HG03280 (cell line): ENCODE measurements at regions not wholly inside any gene's neighbourhood (a gene's known extent, or its start where the extent isn't known, plus 50 kb on each side); places are given as distances from the start of the nearest gene placed in this dataset.

Source experiments
- ATAC-seq: cut with Tn5 transposase; IDR thresholded peaks from one replicate; pipeline ENCODE4 v1.9.1; 2021; ENCODE audit warnings: mild to moderate bottlenecking, moderate library complexity; ENCODE audit not compliant: unreplicated experiment

GRCh38 chr17:72206376-72206775, 85.6 kb downstream of the SOX9 start:
- ATAC-seq = no peak

GRCh38 chr17:72208832-72209231, 88.0 kb downstream of the SOX9 start:
- ATAC-seq = no peak

- no peak for ATAC-seq
Observed at GRCh38 chr17:72212041-72212440, 91.2 kb downstream of the SOX9 start.

GRCh38 chr17:72215490-72215889, 94.7 kb downstream of the SOX9 start:
- no peak for ATAC-seq

GRCh38 chr17:72215928-72216327, 95.1 kb downstream of the SOX9 start:
- ATAC-seq = no peak

- no peak for ATAC-seq
Observed at GRCh38 chr17:72219137-72219823, 98.5 kb downstream of the SOX9 start.

GRCh38 chr17:72219824-72220493, 99.1 kb downstream of the SOX9 start:
- ATAC-seq = no peak

GRCh38 chr17:72222661-72223380, 102.0 kb downstream of the SOX9 start:
- ATAC-seq = no peak

GRCh38 chr17:72223866-72224291, 103.1 kb downstream of the SOX9 start:
- ATAC-seq = no peak

- ATAC-seq = no peak
Observed at GRCh38 chr17:72226322-72226721, 105.5 kb downstream of the SOX9 start.

GRCh38 chr17:72233986-72234385, 113.2 kb downstream of the SOX9 start:
- no peak for ATAC-seq

GRCh38 chr17:72234985-72235384, 114.2 kb downstream of the SOX9 start:
- ATAC-seq = no peak

- ATAC-seq = no peak
Observed at GRCh38 chr17:72236980-72237633, 116.3 kb downstream of the SOX9 start.

- ATAC-seq = no peak
Observed at GRCh38 chr17:72238157-72238673, 117.4 kb downstream of the SOX9 start.

GRCh38 chr17:72239548-72239947, 118.7 kb downstream of the SOX9 start:
- ATAC-seq = no peak

- no peak for ATAC-seq
Observed at GRCh38 chr17:72240333-72240732, 119.5 kb downstream of the SOX9 start.

GRCh38 chr17:72244494-72244893, 123.7 kb downstream of the SOX9 start:
- no peak for ATAC-seq

- ATAC-seq = no peak
Observed at GRCh38 chr17:72244956-72245355, 124.1 kb downstream of the SOX9 start.

GRCh38 chr17:72249441-72249840, 128.6 kb downstream of the SOX9 start:
- ATAC-seq = no peak

- no peak for ATAC-seq
Observed at GRCh38 chr17:72250206-72250605, 129.4 kb downstream of the SOX9 start.

- no peak for ATAC-seq
Observed at GRCh38 chr17:72253597-72253996, 132.8 kb downstream of the SOX9 start.
